AG04450 (cell line): ENCODE measurements at regions not wholly inside any gene's neighbourhood (a gene's known extent, or its start where the extent isn't known, plus 50 kb on each side); places are given as distances from the start of the nearest gene placed in this dataset.

Experiments
- CTCF ChIA-PET: fragments of 300-600, 350-600 bp; formaldehyde crosslinking; extraction: SDS; loops from one replicate; lab custom pipeline; 2022; ENCODE audit warnings: antibody characterized with exemption, inconsistent platforms; lab: Charles Lee
- POLR2A ChIA-PET: fragments of 350-600 bp; formaldehyde crosslinking; extraction: SDS; loops from one replicate; lab custom pipeline; 2021; ENCODE audit warnings: antibody characterized with exemption, inconsistent platforms; lab: Yijun Ruan, JAX
- DNase-seq: peaks from one replicate; pipeline ENCODE4 v3.0.0-alpha.2; 2011; ENCODE audit warnings: low read depth, low spot score
- H3K27ac ChIP-seq: one replicate; pipeline ENCODE4 v1.5.1; 2012; ENCODE audit warnings: low read depth, low read length, control low read depth
- H3K27me3 ChIP-seq: one replicate; pipeline ENCODE4 v1.6.0; 2012; ENCODE audit warnings: low read length; ENCODE audit not compliant: control insufficient read depth, insufficient read depth
- H3K4me3 ChIP-seq: 2 replicates; pipeline ENCODE4 v1.5.1; 2011; ENCODE audit warnings: mild to moderate bottlenecking, low read depth, low read length, control low read depth
- H3K9me3 ChIP-seq: 2 replicates; pipeline ENCODE4 v1.5.1; 2012; ENCODE audit warnings: low read length; ENCODE audit not compliant: control insufficient read depth, insufficient read depth
- CTCF ChIP-seq: IDR thresholded peaks from 2 replicates; pipeline ENCODE4 v1.5.1; 2011; ENCODE audit warnings: low read depth, low read length, control low read depth, inconsistent platforms

GRCh38 chr12:43004141-43004540 is 414.6 kb upstream of the PRICKLE1 start:
- ChIA-PET CTCF (no interaction called here), POLR2A (no interaction called here)
- no peaks in the 10 kb centered on the region for H3K9me3 ChIP-seq
- H3K27me3 ChIP-seq: no peaks in the 10 kb centered on the region
- no peak for DNase-seq
- no peak overlapping the region for H3K27ac ChIP-seq
- H3K4me3 ChIP-seq: no peak overlapping the region
- TF ChIP-seq CTCF: no peak

- TF ChIP-seq CTCF: no peak
- no peaks in the 10 kb centered on the region for H3K27me3 ChIP-seq
- CTCF ChIA-PET: no interaction called here
- DNase-seq: no peak
- no peak overlapping the region for H3K4me3 ChIP-seq
- POLR2A ChIA-PET: no interaction called here
- H3K9me3 ChIP-seq: no peaks in the 10 kb centered on the region
- H3K27ac ChIP-seq: no peak overlapping the region
Measured at GRCh38 chr12:42996869-42997431, 407.4 kb upstream of the PRICKLE1 start.

GRCh38 chr12:42992826-42993225 is 403.3 kb upstream of the PRICKLE1 start:
- DNase-seq: no peak
- H3K27ac ChIP-seq: no peak overlapping the region
- no peak for TF ChIP-seq CTCF
- no peaks in the 10 kb centered on the region for H3K27me3 ChIP-seq
- no peak overlapping the region for H3K4me3 ChIP-seq
- no peaks in the 10 kb centered on the region for H3K9me3 ChIP-seq
- ChIA-PET CTCF (interaction anchor here (0.9 to 1.3 kb wide), 2 partner anchors 55 to 290 kb away, joined by 3 read pairs; no protein-coding TSS in a partner anchor), POLR2A (interaction anchor here (0.7 kb wide), 1 partner anchor 18 kb away, joined by 4 read pairs; no protein-coding TSS in a partner anchor)

- POLR2A ChIA-PET: no interaction called here
- Histone ChIP-seq H3K27me3 (no peaks in the 10 kb centered on the region), H3K27ac (no peak overlapping the region), H3K9me3 (no peaks in the 10 kb centered on the region), H3K4me3 (no peak overlapping the region)
- CTCF ChIA-PET: no interaction called here
- TF ChIP-seq CTCF: no peak
- no peak for DNase-seq
Measured at GRCh38 chr12:42990387-42990786, 400.8 kb upstream of the PRICKLE1 start.

- no peak overlapping the region for H3K4me3 ChIP-seq
- ChIA-PET POLR2A (no interaction called here), CTCF (no interaction called here)
- no peaks in the 10 kb centered on the region for H3K27me3 ChIP-seq
- H3K27ac ChIP-seq: no peak overlapping the region
- H3K9me3 ChIP-seq: no peaks in the 10 kb centered on the region
- TF ChIP-seq CTCF: no peak
- DNase-seq: no peak
Measured at GRCh38 chr12:42987216-42987650, 397.7 kb upstream of the PRICKLE1 start.
